Progenitor cell of endocrine pancreas (in vitro differentiated cells): ENCODE measurements at regions not wholly inside any gene's neighbourhood (a gene's known extent, or its start where the extent isn't known, plus 50 kb on each side); places are given as distances from the start of the nearest gene placed in this dataset.

Experiments
- DNase-seq: peaks from one replicate; pipeline ENCODE4 v3.0.0; 2021; ENCODE audit warnings: low spot score; ENCODE audit not compliant: unreplicated experiment
- H3K27ac Mint-ChIP-seq: 2 replicates; pipeline ENCODE4 v1.8.0; 2021; ENCODE audit warnings: mild to moderate bottlenecking, moderate library complexity, mixed read lengths
- H3K27me3 Mint-ChIP-seq: 2 replicates; pipeline ENCODE4 v1.8.0; 2021; ENCODE audit warnings: mixed read lengths
- H3K36me3 Mint-ChIP-seq: 2 replicates; pipeline ENCODE4 v1.8.0; 2022; ENCODE audit warnings: mixed read lengths; ENCODE audit not compliant: insufficient read depth
- H3K4me1 Mint-ChIP-seq: 2 replicates; pipeline ENCODE4 v1.8.0; 2021; ENCODE audit warnings: low read depth, mixed read lengths
- H3K4me3 Mint-ChIP-seq: 2 replicates; pipeline ENCODE4 v1.8.0; 2021; ENCODE audit warnings: low read depth, mild to moderate bottlenecking, moderate library complexity, mixed read lengths
- H3K9me3 Mint-ChIP-seq: 2 replicates; pipeline ENCODE4 v1.8.0; 2021; ENCODE audit warnings: low read depth, mixed read lengths
- TF ChIP-seq, protein P1 (sequence below): fragments of 200-600 bp; sonication (generic); IDR thresholded peaks from one replicate; pipeline ENCODE4 v1.5.0; 2021; ENCODE audit warnings: antibody characterized with exemption, mild to moderate bottlenecking; ENCODE audit not compliant: unreplicated experiment

- Mint-ChIP-seq H3K36me3 (no peaks in the 10 kb centered on the region), H3K4me3 (no peak overlapping the region), H3K4me1 (peaks cover 36% of the 10 kb centered on the region), H3K27me3 (peaks cover 9% of the 10 kb centered on the region), H3K9me3 (no peaks in the 10 kb centered on the region), H3K27ac (no peak overlapping the region)
- TF ChIP-seq, protein P1, sequence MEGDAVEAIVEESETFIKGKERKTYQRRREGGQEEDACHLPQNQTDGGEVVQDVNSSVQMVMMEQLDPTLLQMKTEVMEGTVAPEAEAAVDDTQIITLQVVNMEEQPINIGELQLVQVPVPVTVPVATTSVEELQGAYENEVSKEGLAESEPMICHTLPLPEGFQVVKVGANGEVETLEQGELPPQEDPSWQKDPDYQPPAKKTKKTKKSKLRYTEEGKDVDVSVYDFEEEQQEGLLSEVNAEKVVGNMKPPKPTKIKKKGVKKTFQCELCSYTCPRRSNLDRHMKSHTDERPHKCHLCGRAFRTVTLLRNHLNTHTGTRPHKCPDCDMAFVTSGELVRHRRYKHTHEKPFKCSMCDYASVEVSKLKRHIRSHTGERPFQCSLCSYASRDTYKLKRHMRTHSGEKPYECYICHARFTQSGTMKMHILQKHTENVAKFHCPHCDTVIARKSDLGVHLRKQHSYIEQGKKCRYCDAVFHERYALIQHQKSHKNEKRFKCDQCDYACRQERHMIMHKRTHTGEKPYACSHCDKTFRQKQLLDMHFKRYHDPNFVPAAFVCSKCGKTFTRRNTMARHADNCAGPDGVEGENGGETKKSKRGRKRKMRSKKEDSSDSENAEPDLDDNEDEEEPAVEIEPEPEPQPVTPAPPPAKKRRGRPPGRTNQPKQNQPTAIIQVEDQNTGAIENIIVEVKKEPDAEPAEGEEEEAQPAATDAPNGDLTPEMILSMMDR: no peak
- DNase-seq: no peak
Measured at GRCh38 chr10:78747401-78748234, 321.1 kb upstream of the ZMIZ1 start.

DNA sequence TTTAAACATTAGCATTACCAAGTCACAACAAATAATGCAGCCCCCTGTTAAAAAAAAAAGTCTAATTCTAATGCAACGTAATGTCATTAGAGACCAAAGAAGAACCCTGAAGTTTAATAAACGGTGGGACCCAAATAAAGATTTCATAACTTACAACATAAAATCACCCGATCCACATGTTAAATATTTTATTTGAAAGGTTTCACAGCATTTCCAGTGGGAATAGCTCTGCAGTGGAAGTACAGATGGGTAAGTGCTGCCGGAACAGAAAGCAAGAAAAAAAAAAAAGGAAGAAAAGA lies 320.6 kb upstream of the ZMIZ1 start:
- TF ChIP-seq, protein P1: no peak
- peaks cover 13% of the 10 kb centered on the region for H3K27me3 Mint-ChIP-seq
- DNase-seq: no peak
- H3K4me3 Mint-ChIP-seq: no peak overlapping the region
- no peaks in the 10 kb centered on the region for H3K36me3 Mint-ChIP-seq
- H3K27ac Mint-ChIP-seq: no peak overlapping the region
- H3K4me1 Mint-ChIP-seq: peaks cover 35% of the 10 kb centered on the region
- H3K9me3 Mint-ChIP-seq: no peaks in the 10 kb centered on the region

GRCh38 chr10:78749200-78749599 lies 319.6 kb upstream of the ZMIZ1 start:
- Mint-ChIP-seq H3K27me3 (peaks cover 21% of the 10 kb centered on the region), H3K4me3 (no peak overlapping the region), H3K4me1 (peaks cover 34% of the 10 kb centered on the region), H3K36me3 (no peaks in the 10 kb centered on the region), H3K27ac (no peak overlapping the region), H3K9me3 (no peaks in the 10 kb centered on the region)
- TF ChIP-seq, protein P1: no peak
- DNase-seq: no peak

- peaks cover 27% of the 10 kb centered on the region for H3K27me3 Mint-ChIP-seq
- H3K4me1 Mint-ChIP-seq: peaks cover 28% of the 10 kb centered on the region
- no peaks in the 10 kb centered on the region for H3K36me3 Mint-ChIP-seq
- H3K4me3 Mint-ChIP-seq: no peak overlapping the region
- TF ChIP-seq, protein P1: no peak
- no peak overlapping the region for H3K27ac Mint-ChIP-seq
- DNase-seq: no peak
- no peaks in the 10 kb centered on the region for H3K9me3 Mint-ChIP-seq
Measured at GRCh38 chr10:78749898-78750297, 318.9 kb upstream of the ZMIZ1 start.

- no peak for DNase-seq
- peaks cover 31% of the 10 kb centered on the region for H3K27me3 Mint-ChIP-seq
- peaks cover 22% of the 10 kb centered on the region for H3K4me1 Mint-ChIP-seq
- H3K36me3 Mint-ChIP-seq: no peaks in the 10 kb centered on the region
- no peaks in the 10 kb centered on the region for H3K9me3 Mint-ChIP-seq
- TF ChIP-seq, protein P1: no peak
- H3K27ac Mint-ChIP-seq: no peak overlapping the region
- no peak overlapping the region for H3K4me3 Mint-ChIP-seq
Measured at GRCh38 chr10:78750418-78750817, 318.3 kb upstream of the ZMIZ1 start.
